Smooth muscle cell (in vitro differentiated cells): ENCODE measurements at regions not wholly inside any gene's neighbourhood (a gene's known extent, or its start where the extent isn't known, plus 50 kb on each side); places are given as distances from the start of the nearest gene placed in this dataset.

Experiments
- DNase-seq: peaks from one replicate; lab custom pipeline; 2025; ENCODE audit not compliant: unreplicated experiment; lab: John Stamatoyannopoulos, UW
- H2AFZ ChIP-seq: fragments of 200-600 bp; sonication (generic); 2 replicates; pipeline ENCODE4 v1.6.0; 2016; ENCODE audit warnings: antibody characterized with exemption, low read depth, mild to moderate bottlenecking
- H3F3A ChIP-seq: fragments of 200-600 bp; sonication (generic); 2 replicates; pipeline ENCODE4 v1.6.0; 2017; ENCODE audit warnings: antibody characterized with exemption, low read depth
- H3K27ac ChIP-seq: fragments of 200-600 bp; sonication (generic); 2 replicates; pipeline ENCODE4 v1.5.1; 2016; ENCODE audit warnings: low read depth, mild to moderate bottlenecking
- H3K27me3 ChIP-seq: fragments of 200-600 bp; sonication (generic); 2 replicates; pipeline ENCODE4 v1.6.1; 2016; ENCODE audit warnings: low read depth, mild to moderate bottlenecking
- H3K36me3 ChIP-seq: fragments of 200-600 bp; sonication (generic); 2 replicates; pipeline ENCODE4 v1.5.1; 2016; ENCODE audit warnings: low read depth
- H3K4me1 ChIP-seq: fragments of 200-600 bp; sonication (generic); 2 replicates; pipeline ENCODE4 v1.5.1; 2016; ENCODE audit warnings: low read depth
- H3K4me2 ChIP-seq: fragments of 200-600 bp; sonication (generic); 2 replicates; pipeline ENCODE4 v1.6.0; 2016; ENCODE audit warnings: mild to moderate bottlenecking
- H3K4me3 ChIP-seq: fragments of 200-600 bp; sonication (generic); 2 replicates; pipeline ENCODE4 v1.5.1; 2016; ENCODE audit warnings: mild to moderate bottlenecking
- H3K79me2 ChIP-seq: fragments of 200-600 bp; sonication (generic); 2 replicates; pipeline ENCODE4 v1.6.0; 2016; ENCODE audit warnings: low read depth, mild to moderate bottlenecking
- H3K9ac ChIP-seq: fragments of 200-600 bp; sonication (generic); 2 replicates; pipeline ENCODE4 v1.6.0; 2016; ENCODE audit warnings: low read depth
- H3K9me3 ChIP-seq: fragments of 200-600 bp; sonication (generic); replicated peaks from 2 replicates; pipeline ENCODE4 v1.5.1; 2016; ENCODE audit warnings: low read depth
- H4K20me1 ChIP-seq: fragments of 200-600 bp; sonication (generic); 2 replicates; pipeline ENCODE4 v1.6.0; 2016; ENCODE audit warnings: low read depth
- WGBS: methylation state at CpG from one replicate; pipeline ENCODE4 v1.1.7; 2016; ENCODE audit warnings: low lambda C conversion rate; 5-methylcytosine and 5-hydroxymethylcytosine counted together
- TF ChIP-seq, protein P1 (sequence below): fragments of 200-600 bp; sonication (generic); IDR thresholded peaks from 2 replicates; pipeline ENCODE4 v1.5.1; 2017; ENCODE audit warnings: borderline replicate concordance, mild to moderate bottlenecking, antibody characterized with exemption; ENCODE audit not compliant: insufficient read depth, poor library complexity, severe bottlenecking

DNA sequence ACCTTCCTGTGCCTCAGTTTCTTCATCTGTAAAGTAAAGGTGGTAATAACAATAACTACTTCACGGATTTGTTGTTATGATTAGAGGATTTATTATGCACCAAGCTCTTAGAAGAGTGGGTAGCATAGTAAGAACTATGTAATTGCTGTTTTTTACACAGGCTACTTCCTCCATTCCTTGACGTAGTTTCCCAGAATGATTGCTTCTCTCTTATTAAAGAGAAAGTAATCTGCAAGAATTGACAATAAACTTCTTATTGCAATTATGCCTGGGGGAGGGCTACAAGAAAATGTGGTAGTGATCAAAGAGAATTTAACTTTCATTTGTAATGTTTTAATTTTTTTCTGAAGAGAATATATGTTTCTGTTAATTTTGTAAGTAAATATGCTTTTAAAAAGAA is 238.7 kb downstream of the GASK1B start:
- Histone ChIP-seq H3K4me3 (no peak overlapping the region), H3K27ac (no peak overlapping the region), H3K27me3 (no peaks in the 10 kb centered on the region), H4K20me1 (no peaks in the 10 kb centered on the region), H3K36me3 (no peaks in the 10 kb centered on the region), H3K4me2 (no peak overlapping the region), H3K4me1 (no peaks in the 10 kb centered on the region), H3K9ac (no peak overlapping the region), H3F3A (no peaks in the 10 kb centered on the region), H2AFZ (no peak overlapping the region), H3K9me3 (no peaks in the 10 kb centered on the region), H3K79me2 (no peaks in the 10 kb centered on the region)
- no peak for DNase-seq
- WGBS = 66% methylated on average over 2 of the region's 2 CpGs
- TF ChIP-seq, protein P1, sequence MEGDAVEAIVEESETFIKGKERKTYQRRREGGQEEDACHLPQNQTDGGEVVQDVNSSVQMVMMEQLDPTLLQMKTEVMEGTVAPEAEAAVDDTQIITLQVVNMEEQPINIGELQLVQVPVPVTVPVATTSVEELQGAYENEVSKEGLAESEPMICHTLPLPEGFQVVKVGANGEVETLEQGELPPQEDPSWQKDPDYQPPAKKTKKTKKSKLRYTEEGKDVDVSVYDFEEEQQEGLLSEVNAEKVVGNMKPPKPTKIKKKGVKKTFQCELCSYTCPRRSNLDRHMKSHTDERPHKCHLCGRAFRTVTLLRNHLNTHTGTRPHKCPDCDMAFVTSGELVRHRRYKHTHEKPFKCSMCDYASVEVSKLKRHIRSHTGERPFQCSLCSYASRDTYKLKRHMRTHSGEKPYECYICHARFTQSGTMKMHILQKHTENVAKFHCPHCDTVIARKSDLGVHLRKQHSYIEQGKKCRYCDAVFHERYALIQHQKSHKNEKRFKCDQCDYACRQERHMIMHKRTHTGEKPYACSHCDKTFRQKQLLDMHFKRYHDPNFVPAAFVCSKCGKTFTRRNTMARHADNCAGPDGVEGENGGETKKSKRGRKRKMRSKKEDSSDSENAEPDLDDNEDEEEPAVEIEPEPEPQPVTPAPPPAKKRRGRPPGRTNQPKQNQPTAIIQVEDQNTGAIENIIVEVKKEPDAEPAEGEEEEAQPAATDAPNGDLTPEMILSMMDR = no peak

DNA sequence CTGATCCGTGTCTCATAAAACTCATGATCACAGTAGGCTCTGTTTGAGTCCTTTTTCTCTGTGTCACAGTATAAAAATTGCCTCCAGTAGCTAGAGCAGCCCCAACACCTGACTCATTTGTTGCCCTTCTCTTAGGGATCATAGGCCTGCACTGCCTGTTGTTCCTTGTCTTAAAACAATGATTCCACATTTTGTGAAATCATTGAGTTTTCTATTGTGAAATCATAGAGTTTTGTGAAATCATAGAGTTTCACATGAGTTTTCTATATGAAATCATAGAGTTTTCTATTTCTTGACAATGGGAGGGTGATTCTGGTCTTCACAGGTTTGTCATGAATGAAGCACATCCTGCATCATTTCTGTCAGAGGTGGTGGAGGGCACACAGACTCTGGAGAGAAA is 239.9 kb downstream of the GASK1B start:
- Histone ChIP-seq H3K79me2 (no peaks in the 10 kb centered on the region), H3F3A (no peaks in the 10 kb centered on the region), H3K27me3 (no peaks in the 10 kb centered on the region), H2AFZ (peak overlapping the region; percentile 37), H3K4me2 (no peak overlapping the region), H3K27ac (no peak overlapping the region), H3K36me3 (no peaks in the 10 kb centered on the region), H3K9me3 (no peaks in the 10 kb centered on the region), H3K9ac (no peak overlapping the region), H3K4me3 (no peak overlapping the region), H4K20me1 (no peaks in the 10 kb centered on the region), H3K4me1 (no peaks in the 10 kb centered on the region)
- DNase-seq = no peak
- WGBS = 96% methylated on average over 1 of the region's 1 CpG
- TF ChIP-seq, protein P1 = no peak

DNA sequence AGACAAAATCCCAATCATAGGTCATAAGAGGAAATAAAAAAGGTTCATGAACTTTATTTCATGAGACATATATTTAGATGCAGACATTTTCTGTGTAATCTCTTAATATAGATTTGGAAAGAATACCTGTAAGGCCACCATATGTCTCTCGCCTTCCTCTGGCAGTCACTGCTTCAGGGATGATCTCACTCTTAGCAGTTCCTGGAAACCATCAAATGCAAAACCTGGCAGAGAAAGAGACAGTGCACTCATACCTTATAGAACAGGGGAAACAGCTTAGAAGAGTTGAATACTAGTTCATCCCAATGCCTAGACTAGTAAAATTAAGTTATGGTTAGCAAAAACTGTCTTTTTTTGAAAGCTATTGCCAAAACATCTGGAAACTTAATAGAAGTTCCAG is 243.3 kb downstream of the GASK1B start:
- 73% methylated on average over 1 of the region's 1 CpG for WGBS
- Histone ChIP-seq H3K4me1 (no peaks in the 10 kb centered on the region), H3K36me3 (no peaks in the 10 kb centered on the region), H3K9ac (no peak overlapping the region), H3K9me3 (no peaks in the 10 kb centered on the region), H3K79me2 (no peaks in the 10 kb centered on the region), H2AFZ (no peak overlapping the region), H3F3A (no peaks in the 10 kb centered on the region), H3K4me3 (no peak overlapping the region), H3K27me3 (no peaks in the 10 kb centered on the region), H3K4me2 (no peak overlapping the region), H3K27ac (no peak overlapping the region), H4K20me1 (no peaks in the 10 kb centered on the region)
- DNase-seq = no peak
- TF ChIP-seq, protein P1 = no peak

DNA sequence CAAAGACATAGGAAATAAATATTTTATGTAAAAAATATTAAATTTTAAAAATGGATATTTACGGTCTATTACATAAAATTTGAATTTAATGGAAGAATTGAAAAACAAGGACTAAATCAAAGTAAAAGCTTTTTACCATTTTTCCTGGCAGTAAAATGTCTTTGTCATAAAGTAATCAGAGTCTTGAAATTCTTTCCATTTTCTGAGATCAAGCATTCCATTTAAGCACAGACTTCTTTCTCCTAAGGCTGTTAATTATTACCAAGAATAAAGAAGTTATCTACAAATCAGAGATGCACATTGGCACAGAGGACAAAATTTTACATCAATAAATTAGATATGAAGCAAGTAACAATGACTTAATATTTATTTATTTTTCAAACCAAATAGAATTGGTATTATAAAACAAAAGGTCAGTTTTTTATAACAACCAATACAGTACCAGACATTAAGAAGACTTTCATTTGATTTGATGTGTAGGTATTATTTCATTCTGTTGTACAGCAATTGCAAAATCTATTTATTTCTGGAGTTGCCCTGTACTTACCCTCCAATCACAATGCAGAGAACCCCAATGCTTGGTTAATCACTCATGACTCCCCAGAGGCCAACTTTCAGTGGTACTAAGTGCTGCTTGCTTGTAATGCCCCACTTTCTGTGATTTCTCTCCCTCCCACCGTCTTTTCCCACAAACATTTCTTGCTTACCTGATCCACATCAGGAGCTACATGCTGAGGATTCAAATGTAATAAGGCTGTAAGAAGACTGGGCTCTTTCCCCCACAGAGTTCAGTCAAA is 254.6 kb downstream of the GASK1B start:
- TF ChIP-seq, protein P1 = no peak
- Histone ChIP-seq H3K4me1 (no peaks in the 10 kb centered on the region), H3K79me2 (no peaks in the 10 kb centered on the region), H3F3A (no peaks in the 10 kb centered on the region), H3K27ac (no peak overlapping the region), H3K27me3 (no peaks in the 10 kb centered on the region), H3K4me2 (no peak overlapping the region), H2AFZ (no peak overlapping the region), H4K20me1 (no peaks in the 10 kb centered on the region), H3K36me3 (no peaks in the 10 kb centered on the region), H3K4me3 (no peak overlapping the region), H3K9ac (no peak overlapping the region), H3K9me3 (no peaks in the 10 kb centered on the region)
- DNase-seq = no peak
- 90% methylated on average over 2 of the region's 2 CpGs for WGBS
